ENCODE measurements at regions not wholly inside any gene's neighbourhood (a gene's known extent, or its start where the extent isn't known, plus 50 kb on each side); places are given as distances from the start of the nearest gene placed in this dataset.

DNA sequence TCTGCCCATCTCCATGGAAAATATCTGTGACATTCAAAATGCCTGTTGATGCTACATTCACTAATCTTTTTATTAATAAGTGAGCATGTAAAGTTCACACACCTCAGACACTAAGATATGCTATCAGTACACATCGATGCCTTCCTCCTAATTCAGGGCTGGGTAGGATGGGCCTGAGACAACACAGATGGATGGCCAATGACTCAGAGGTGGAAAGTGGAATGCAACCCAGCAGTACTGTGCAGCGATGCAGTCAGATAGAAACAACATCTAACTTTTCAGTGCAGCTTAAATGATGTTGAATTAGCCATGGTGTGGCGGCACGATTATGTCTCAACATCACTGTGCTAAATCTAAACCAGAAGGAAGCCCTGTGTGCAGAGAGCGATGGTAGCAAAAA is 161.6 kb upstream of the KCNJ15 start:
- Histone ChIP-seq H3K27ac (no peak overlapping the region), H3K4me1 (no peaks in the 10 kb centered on the region), H3K9me3 (peaks cover 0 to 32% (median 0%) of the 10 kb centered on the region in 11 donors), H3K4me3 (no peak overlapping the region), H3K27me3 (peaks cover 0 to 8% (median 0%) of the 10 kb centered on the region in 7 donors), H3K36me3 (no peaks in the 10 kb centered on the region)
- ATAC-seq (no peak), DNase-seq (no peak)
- 80 to 86% methylated on average over 5 of the region's 5 CpGs for WGBS, 2 donors
- intact Hi-C loops (cut with DNase I): no loop called here
- TF ChIP-seq, protein P1, sequence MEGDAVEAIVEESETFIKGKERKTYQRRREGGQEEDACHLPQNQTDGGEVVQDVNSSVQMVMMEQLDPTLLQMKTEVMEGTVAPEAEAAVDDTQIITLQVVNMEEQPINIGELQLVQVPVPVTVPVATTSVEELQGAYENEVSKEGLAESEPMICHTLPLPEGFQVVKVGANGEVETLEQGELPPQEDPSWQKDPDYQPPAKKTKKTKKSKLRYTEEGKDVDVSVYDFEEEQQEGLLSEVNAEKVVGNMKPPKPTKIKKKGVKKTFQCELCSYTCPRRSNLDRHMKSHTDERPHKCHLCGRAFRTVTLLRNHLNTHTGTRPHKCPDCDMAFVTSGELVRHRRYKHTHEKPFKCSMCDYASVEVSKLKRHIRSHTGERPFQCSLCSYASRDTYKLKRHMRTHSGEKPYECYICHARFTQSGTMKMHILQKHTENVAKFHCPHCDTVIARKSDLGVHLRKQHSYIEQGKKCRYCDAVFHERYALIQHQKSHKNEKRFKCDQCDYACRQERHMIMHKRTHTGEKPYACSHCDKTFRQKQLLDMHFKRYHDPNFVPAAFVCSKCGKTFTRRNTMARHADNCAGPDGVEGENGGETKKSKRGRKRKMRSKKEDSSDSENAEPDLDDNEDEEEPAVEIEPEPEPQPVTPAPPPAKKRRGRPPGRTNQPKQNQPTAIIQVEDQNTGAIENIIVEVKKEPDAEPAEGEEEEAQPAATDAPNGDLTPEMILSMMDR (IDR thresholded peaks at IDR 0.05): no peak

DNA sequence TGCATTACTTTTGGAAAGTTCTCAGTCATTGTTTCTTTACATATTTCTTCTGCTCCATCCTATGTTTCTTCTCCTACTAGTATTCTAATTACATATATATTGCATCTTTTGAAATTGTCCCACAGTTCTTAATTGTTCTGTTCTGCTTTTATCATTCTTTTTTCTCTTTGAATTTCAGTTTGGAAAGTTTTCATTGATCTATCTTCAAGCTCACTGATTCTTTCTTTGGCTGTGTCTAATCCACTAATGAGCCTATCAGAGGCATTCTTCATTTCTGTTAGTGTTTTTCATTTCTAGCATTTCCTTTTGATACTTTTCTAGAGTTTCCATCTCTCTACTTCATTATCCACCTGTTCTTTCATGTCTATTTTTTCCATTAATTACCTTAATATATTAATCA is 159.0 kb upstream of the KCNJ15 start:
- TF ChIP-seq, protein P1 (IDR thresholded peaks at IDR 0.05): no peak
- Histone ChIP-seq H3K36me3 (no peaks in the 10 kb centered on the region), H3K27ac (no peak overlapping the region), H3K4me3 (no peak overlapping the region), H3K9me3 (peaks cover 0 to 32% (median 0%) of the 10 kb centered on the region in 11 donors), H3K27me3 (peaks cover 0 to 20% (median 11%) of the 10 kb centered on the region in 7 donors), H3K4me1 (no peaks in the 10 kb centered on the region)
- intact Hi-C loops (cut with DNase I): no loop called here
- DNase-seq (no peak), ATAC-seq (no peak)

DNA sequence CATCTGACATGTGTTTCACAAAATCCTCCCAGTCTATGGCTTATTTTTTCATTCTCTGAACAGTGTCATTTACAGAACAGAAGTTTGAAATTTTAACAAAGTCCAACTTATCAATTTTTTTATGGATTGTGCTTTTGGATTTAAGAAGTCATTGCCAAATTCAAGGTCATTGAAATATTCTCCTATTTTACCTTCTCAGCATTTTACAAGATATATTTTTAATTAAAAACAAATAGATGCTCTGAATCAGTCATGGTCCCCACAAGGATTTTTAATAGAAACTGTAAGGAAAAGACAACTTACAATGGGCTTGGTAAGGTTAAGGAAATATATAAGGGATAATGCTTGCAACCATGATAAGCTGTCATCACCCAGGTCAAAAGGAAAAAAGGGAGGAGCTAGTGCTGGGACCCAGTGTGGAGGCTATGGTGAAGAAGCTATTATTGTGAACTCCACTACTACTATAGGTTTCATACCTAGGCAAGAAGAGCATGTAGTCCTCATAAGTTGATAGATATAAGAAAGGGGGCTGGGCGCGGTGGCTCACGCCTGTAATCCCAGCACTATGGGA is 144.5 kb upstream of the KCNJ15 start:
- Histone ChIP-seq H3K9me3 (no peaks in the 10 kb centered on the region), H3K4me1 (no peaks in the 10 kb centered on the region), H3K4me3 (no peak overlapping the region), H3K36me3 (no peaks in the 10 kb centered on the region), H3K27me3 (no peaks in the 10 kb centered on the region), H3K27ac (no peak overlapping the region)
- TF ChIP-seq, protein P1 (IDR thresholded peaks at IDR 0.05): no peak
- 97 to 100% methylated on average over 3 of the region's 3 CpGs for WGBS, 2 donors
- ATAC-seq (no peak), DNase-seq (no peak)
- intact Hi-C loops (cut with DNase I): no loop called here

DNA sequence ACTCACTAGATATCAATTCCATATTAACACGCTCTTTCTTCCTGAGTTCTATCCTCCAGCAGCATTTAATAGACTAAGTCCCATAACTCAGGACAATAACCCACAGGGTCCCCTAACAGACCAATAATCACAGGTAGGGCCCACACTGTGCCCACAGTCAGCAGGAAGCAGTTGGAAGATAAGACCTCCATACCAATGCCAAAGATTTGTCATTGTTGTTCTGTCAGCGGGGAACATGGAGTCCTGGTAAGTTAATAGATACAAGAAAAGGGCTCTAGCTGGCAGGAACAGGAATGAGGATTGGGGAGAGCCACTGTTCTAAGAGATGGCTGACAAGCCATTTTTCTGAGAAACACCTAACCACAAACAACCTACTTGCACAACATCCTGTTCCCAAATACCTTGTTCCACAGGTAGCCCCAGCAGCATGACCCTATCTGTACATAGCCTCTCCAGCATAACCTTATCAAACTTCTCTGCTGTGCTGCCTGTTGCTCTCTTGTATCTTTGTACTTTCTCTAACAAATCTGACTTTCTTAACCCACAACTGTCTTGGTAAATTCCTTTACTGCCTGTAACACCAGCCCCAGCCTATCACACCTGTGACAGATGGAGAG is 142.0 kb upstream of the KCNJ15 start:
- Histone ChIP-seq H3K27ac (no peak overlapping the region), H3K36me3 (no peaks in the 10 kb centered on the region), H3K9me3 (no peaks in the 10 kb centered on the region), H3K4me3 (no peak overlapping the region), H3K4me1 (no peaks in the 10 kb centered on the region), H3K27me3 (no peaks in the 10 kb centered on the region)
- intact Hi-C loops (cut with DNase I): no loop called here
- TF ChIP-seq, protein P1 (IDR thresholded peaks at IDR 0.05): no peak
- 86 to 95% methylated on average over 2 of the region's 2 CpGs for WGBS, 2 donors
- no peak for DNase-seq
- peak in 1 of 8 donors; percentile 59 for ATAC-seq

Measured in heart right ventricle (tissue), 16 donors.